Pancreas (tissue), 10 donors: ENCODE measurements at regions not wholly inside any gene's neighbourhood (a gene's known extent, or its start where the extent isn't known, plus 50 kb on each side); places are given as distances from the start of the nearest gene placed in this dataset.

Experiments
- ATAC-seq, 4 donors: fragments of 200-7000 bp; cut with Tn5 transposase; one replicate each; pipeline versions ENCODE4 v1.8.0 to v1.9.1; 2020; ENCODE audit warnings: mild to moderate bottlenecking in 4 of 4, moderate library complexity in 4 of 4
- DNase-seq, 6 donors: peaks; one replicate each; pipeline ENCODE4 v3.0.0-alpha.2; 2020
- FAIRE-seq: peaks from 2 replicates; lab custom pipeline; 2012; peaks lifted over from hg19 to GRCh38; lab: Jason Lieb, UNC
- H3K27ac ChIP-seq, 4 donors: fragments of 200-600 bp; sonication (generic); 1 replicate in 3 of 4; 2 replicates in 1 of 4; pipeline versions ENCODE4 v1.5.0 to v1.8.0; 2020
- H3K27me3 ChIP-seq, 4 donors: fragments of 200-600 bp; one replicate each; pipeline ENCODE4 v1.8.0; 2021
- H3K36me3 ChIP-seq, 3 donors: fragments of 200-600 bp; sonication (generic) in 1 of 3; one replicate each; pipeline versions ENCODE4 v1.5.0 to v1.8.0; 2020 to 2021
- H3K4me1 ChIP-seq, 3 donors: fragments of 200-600 bp; one replicate each; pipeline ENCODE4 v1.8.0; 2021
- H3K4me3 ChIP-seq, 4 donors: fragments of 200-600 bp; sonication (generic) in 2 of 4; one replicate each; pipeline versions ENCODE4 v1.5.0 to v1.8.0; 2020 to 2021
- H3K9me3 ChIP-seq, 4 donors: fragments of 200-600 bp; one replicate each; pipeline ENCODE4 v1.8.0; 2021
- WGBS, 2 donors: extraction: QIAGEN DNeasy Blood & Tissue Kit; methylation state at CpG; one replicate each; pipeline ENCODE4 v1.1.7; 2013; 5-methylcytosine and 5-hydroxymethylcytosine counted together
- intact Hi-C, 3 donors: fragments of 100-400 bp; cut with DNase I; formaldehyde crosslinking; loops; one replicate each; pipeline versions ENCODE4 v1.11.1 to v1.14.2; 2022
- TF ChIP-seq, protein P1 (sequence below), 4 donors: fragments of 200-600 bp; sonication (generic) in 3 of 4; IDR thresholded peaks; one replicate each; pipeline versions ENCODE4 v1.5.0 to v1.8.0; 2021; ENCODE audit warnings: antibody characterized with exemption in 4 of 4
- donor health status: healthy with polysubstance abuse.
- donor health status: DM: no; HTN: no; CAD: no; lungs with moderate emphysema.
- donor health status: DM: no; HTN: no; CAD: no.
- donor health status: control.
- donor health status: control.
- donor health status: Bipolar disorder and iron deficiency.
- donor health status: DM: yes; HTN: yes; CAD: no.
- donor health status: DM: no; HTN: no; CAD: no.
- donor health status: DM: no; HTN: no; CAD: no.
- donor health status: DM: yes; HTN: yes; CAD: no.

DNA sequence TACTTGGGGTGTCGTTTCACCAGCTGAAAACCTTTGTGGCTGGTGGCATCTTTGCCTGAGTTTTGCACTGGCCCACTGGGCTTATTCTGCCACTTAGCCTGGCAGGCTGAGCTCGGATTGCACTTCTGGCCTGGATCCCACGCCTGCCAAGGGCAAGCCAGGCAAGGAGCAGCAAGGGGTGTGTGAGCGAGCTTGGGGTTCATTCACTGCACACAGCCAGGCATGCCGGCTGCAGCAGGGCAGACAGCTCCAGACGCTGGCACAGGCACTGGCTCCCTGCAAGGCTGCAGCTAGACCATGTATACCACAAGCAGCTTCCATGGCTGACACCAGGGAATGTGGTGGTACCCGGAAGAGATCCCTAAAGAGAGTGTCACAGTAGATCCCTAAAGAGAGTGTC, 476.3 kb downstream of the EPHA5 start:
- peak in 2 of 6 donors; percentile 42 to 43 for DNase-seq
- no peak for ATAC-seq

GRCh38 chr4:65190780-65191179, 479.5 kb downstream of the EPHA5 start:
- Histone ChIP-seq H3K4me1 (no peaks in the 10 kb centered on the region), H3K36me3 (no peaks in the 10 kb centered on the region), H3K9me3 (no peaks in the 10 kb centered on the region), H3K27ac (no peak overlapping the region), H3K4me3 (no peak overlapping the region), H3K27me3 (no peaks in the 10 kb centered on the region)
- 90 to 94% methylated on average over 2 of the region's 2 CpGs for WGBS, 2 donors
- FAIRE-seq = no peak
- intact Hi-C loops = no loop called here
- ATAC-seq = no peak
- TF ChIP-seq, protein P1, sequence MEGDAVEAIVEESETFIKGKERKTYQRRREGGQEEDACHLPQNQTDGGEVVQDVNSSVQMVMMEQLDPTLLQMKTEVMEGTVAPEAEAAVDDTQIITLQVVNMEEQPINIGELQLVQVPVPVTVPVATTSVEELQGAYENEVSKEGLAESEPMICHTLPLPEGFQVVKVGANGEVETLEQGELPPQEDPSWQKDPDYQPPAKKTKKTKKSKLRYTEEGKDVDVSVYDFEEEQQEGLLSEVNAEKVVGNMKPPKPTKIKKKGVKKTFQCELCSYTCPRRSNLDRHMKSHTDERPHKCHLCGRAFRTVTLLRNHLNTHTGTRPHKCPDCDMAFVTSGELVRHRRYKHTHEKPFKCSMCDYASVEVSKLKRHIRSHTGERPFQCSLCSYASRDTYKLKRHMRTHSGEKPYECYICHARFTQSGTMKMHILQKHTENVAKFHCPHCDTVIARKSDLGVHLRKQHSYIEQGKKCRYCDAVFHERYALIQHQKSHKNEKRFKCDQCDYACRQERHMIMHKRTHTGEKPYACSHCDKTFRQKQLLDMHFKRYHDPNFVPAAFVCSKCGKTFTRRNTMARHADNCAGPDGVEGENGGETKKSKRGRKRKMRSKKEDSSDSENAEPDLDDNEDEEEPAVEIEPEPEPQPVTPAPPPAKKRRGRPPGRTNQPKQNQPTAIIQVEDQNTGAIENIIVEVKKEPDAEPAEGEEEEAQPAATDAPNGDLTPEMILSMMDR (IDR thresholded peaks at IDR 0.05) = no peak
- no peak for DNase-seq

More for the DNA sequence above, 476.3 kb downstream of the EPHA5 start:
- intact Hi-C loops = no loop called here
- Histone ChIP-seq H3K4me1 (no peaks in the 10 kb centered on the region), H3K27me3 (no peaks in the 10 kb centered on the region), H3K4me3 (no peak overlapping the region), H3K27ac (no peak overlapping the region), H3K9me3 (no peaks in the 10 kb centered on the region), H3K36me3 (no peaks in the 10 kb centered on the region)
- TF ChIP-seq, protein P1 (IDR thresholded peaks at IDR 0.05) = no peak
- no peak for FAIRE-seq
- 76 to 78% methylated on average over 7 of the region's 7 CpGs for WGBS, 2 donors

DNA sequence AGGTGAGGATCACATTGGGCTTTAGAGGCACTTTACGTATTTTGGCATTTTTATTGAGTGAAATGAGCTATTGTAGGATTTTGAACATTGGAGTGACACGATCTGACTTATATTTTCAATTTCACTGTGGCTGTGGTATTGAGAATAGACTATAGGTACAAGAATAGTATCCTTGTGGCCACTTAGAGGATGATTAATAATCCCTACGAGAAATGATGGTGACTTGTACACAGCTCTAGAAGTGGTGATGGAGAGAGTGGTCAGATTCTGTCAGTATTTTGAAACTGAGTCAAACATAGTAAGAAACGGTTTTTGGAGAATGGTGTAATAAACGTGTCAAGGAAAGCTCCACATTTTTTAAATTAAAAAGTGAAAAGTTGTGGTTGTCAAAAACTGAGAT, 494.7 kb downstream of the EPHA5 start:
- TF ChIP-seq, protein P1 (IDR thresholded peaks at IDR 0.05) = no peak
- H3K9me3 ChIP-seq = no peaks in the 10 kb centered on the region
- H3K4me3 ChIP-seq = no peak overlapping the region
- ATAC-seq = no peak
- no peak for DNase-seq
- 72 to 77% methylated on average over 5 of the region's 5 CpGs for WGBS, 2 donors
- intact Hi-C loops = no loop called here
- H3K36me3 ChIP-seq = no peaks in the 10 kb centered on the region
- peaks cover 0 to 7% (median 6%) of the 10 kb centered on the region in 3 donors for H3K4me1 ChIP-seq
- H3K27me3 ChIP-seq = no peaks in the 10 kb centered on the region
- FAIRE-seq = no peak
- no peak overlapping the region for H3K27ac ChIP-seq

GRCh38 chr4:65170768-65171514, 499.3 kb downstream of the EPHA5 start:
- ATAC-seq (no peak), FAIRE-seq (no peak), DNase-seq (no peak)
- Histone ChIP-seq H3K4me3 (no peak overlapping the region), H3K36me3 (no peaks in the 10 kb centered on the region), H3K27me3 (no peaks in the 10 kb centered on the region), H3K4me1 (peaks cover 0 to 7% (median 6%) of the 10 kb centered on the region in 3 donors), H3K27ac (no peak overlapping the region), H3K9me3 (no peaks in the 10 kb centered on the region)
- WGBS, 2 donors = 90 to 94% methylated on average over 6 of the region's 6 CpGs
- intact Hi-C loops = no loop called here
- TF ChIP-seq, protein P1 (IDR thresholded peaks at IDR 0.05) = no peak

GRCh38 chr4:65167719-65168118, 502.6 kb downstream of the EPHA5 start:
- H3K4me3 ChIP-seq = no peak overlapping the region
- FAIRE-seq = no peak

More at GRCh38 chr4:65167719-65168118, 502.6 kb downstream of the EPHA5 start:
- no peaks in the 10 kb centered on the region for H3K4me1 ChIP-seq
- TF ChIP-seq, protein P1 (IDR thresholded peaks at IDR 0.05) = no peak
- intact Hi-C loops = no loop called here
- ATAC-seq (no peak), DNase-seq (no peak)
- no peaks in the 10 kb centered on the region for H3K27me3 ChIP-seq
- no peak overlapping the region for H3K27ac ChIP-seq
- WGBS, 2 donors = 72 to 77% methylated on average over 3 of the region's 3 CpGs
- H3K9me3 ChIP-seq = no peaks in the 10 kb centered on the region
- H3K36me3 ChIP-seq = no peaks in the 10 kb centered on the region
